NCI-H748 treated with DMSO at 0.1 percent for 48 hours (cell line): ENCODE measurements at regions not wholly inside any gene's neighbourhood (a gene's known extent, or its start where the extent isn't known, plus 50 kb on each side); places are given as distances from the start of the nearest gene placed in this dataset.
"Not testable (repeated sequence)": the region's sequence is repeated elsewhere in the genome, so short reads cannot be mapped to it uniquely, and the experiment has no call there.

Source experiments
- DNase-seq: peaks from one replicate; lab custom pipeline; 2025; lab: John Stamatoyannopoulos, UW

DNA sequence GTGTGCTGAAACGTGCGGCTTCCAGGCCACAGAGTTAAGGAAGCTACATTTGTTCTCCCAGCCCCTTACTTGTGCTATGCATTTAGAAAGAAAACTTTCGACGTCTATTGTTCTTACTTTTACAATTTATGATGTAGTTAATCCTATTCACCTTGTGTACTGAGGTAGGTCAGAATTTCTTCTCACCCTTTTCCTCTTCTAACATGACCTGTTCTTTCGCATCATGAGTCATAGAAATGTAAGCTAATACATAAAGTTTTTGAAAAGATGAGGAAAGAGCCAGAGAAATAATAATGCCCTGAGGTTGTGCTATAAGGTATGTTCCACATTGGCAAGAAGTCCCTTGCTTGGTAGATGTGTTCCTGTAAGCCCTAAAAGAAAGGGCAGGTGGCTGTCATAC lies 298.3 kb downstream of the TRIML1 start:
- no peak for DNase-seq

DNA sequence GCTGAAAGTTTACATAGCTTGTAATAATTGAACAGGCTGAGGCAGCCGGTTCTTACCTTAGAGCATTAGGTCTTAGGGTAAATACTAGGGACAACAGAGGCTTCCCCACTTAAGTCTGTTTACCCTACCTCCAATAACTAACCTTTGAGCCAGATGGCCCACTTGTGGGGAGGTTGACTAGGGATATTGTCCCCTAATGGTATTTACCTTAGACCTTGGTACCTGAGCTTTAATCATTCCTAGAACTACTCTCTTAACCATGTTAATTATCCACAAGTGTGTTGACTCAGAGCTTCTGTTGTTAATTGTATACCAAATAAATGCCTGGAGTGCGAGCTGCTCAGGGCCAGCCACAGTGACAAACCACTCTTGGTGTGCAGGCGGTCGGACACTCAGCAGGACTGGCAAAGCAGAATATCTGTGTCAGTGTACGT lies 299.2 kb downstream of the TRIML1 start:
- peak; percentile 85 for DNase-seq

DNA sequence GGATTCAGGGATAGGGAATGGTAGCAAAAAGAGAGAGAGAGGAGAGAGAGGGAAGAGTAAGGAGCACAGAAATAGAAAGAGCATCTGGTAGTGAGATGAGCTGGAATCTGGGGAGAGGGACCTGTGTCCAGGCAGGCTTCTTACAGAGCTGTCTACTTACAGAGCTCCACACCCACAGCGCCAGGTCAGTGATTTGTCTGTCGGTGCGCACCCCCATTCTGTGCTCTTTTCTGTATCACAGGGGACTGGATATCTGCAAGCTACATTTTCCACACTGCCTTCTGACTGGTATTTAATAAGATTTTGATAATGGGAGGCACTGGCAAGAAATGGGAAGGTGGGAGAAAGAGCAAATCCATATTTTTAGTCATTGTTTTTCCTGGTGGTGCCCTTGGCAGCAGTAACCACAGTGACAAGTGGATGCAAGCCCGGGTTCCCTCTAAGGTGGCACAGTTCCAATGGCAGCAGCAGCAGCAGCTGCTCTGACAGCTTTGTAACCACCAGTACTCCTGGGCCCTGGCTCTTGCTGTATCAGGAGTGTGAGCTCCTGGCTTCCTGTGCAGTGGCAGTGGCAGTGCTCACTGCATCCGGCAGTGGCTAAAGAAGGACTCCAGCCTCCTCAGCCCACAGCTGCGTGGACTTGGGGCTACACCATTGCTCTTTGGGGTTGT lies 300.5 kb downstream of the TRIML1 start:
- peak; percentile 46 for DNase-seq

DNA sequence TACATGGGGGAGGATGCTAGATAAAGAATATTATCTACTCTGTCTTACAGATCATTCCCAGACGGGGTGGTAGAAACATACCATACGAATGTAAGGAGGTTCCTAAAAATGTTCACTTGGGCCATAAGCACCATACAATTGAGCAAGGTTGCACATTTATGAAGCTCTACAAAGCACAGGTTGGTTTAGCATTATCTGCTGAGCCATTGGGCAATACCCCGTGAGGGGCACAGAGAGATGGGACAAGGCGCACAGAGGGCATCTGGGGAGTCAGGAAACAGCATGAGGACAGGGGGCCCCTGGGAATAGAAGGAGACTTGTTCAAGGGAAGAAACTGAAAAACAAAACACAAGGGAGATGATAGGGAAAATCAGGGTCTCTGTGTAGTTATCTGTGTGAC lies 305.3 kb downstream of the TRIML1 start:
- DNase-seq = no peak

DNA sequence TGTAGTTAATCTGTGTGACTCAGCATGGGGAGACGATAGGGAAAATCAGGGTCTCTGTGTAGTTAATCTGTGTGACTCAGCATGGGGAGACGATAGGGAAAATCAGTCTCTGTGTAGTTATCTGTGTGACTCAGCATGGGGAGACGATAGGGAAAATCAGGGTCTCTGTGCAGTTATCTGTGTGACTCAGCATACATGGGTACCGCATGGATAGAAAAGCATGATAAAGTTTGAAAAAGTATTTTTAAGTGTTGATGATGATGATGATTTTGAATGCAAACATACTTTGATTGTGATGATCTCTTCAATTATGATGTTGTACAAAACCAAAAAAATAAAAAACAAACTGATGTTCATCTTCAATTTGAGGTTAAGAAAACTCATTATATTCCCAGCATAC lies 309.8 kb downstream of the TRIML1 start:
- DNase-seq = not testable (repeated sequence)

DNA sequence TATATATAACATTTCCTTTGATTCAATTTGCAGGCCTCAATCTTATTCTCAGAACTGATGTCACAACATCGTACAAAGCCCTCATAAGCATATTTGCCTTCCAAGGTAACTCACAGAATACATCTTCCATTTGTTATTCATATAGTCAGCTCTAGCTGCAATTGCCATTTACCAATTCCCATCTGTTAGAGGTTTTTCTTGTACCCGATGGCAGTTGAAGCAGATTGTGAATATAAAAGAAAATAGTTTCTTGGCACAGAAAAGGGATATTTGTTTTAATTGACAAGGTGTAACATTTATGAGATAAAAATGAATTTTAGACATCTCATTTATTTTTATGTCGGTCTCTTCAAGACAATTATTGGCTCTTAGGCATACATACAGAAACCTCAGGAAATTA lies 311.3 kb downstream of the TRIML1 start:
- DNase-seq = no peak

DNA sequence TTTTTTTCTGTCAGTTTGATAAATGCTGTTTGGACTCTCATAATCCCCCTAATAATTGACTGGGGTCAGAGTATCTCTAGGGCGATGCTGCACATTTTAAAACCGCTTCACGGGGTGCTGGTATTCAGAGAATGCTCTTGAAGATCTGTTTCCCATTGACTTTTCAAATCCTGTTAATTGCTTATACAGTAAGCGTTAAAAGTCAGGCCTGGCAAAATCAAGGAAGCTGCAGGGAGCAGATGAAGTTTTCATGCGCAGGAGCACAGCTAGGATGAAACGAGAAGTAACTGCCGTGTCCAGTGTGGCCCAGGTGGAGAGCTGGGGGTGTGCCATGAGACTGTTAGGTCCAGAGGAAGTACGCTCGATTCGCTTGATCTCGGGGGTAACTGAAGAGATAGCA lies 312.9 kb downstream of the TRIML1 start:
- DNase-seq = no peak

DNA sequence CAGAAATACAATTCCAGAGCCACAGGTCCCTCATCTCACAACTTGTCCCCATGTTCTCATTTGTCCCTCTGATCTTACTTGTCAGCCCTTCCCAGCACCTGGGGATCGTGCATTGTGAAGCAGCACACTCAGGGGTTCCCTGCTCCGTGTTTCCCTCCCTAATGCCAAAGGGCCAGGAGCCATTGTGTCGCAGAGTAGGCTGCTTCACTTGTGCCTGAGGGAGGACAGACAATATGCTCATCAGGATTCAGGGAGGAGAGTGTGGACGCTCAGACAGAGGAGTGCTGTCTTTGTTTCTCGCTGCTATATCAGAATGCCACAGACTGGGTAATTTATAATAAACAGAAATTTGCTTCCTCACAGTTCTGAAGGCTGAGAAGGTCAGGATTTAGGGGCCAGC lies 315.3 kb downstream of the TRIML1 start:
- no peak for DNase-seq

DNA sequence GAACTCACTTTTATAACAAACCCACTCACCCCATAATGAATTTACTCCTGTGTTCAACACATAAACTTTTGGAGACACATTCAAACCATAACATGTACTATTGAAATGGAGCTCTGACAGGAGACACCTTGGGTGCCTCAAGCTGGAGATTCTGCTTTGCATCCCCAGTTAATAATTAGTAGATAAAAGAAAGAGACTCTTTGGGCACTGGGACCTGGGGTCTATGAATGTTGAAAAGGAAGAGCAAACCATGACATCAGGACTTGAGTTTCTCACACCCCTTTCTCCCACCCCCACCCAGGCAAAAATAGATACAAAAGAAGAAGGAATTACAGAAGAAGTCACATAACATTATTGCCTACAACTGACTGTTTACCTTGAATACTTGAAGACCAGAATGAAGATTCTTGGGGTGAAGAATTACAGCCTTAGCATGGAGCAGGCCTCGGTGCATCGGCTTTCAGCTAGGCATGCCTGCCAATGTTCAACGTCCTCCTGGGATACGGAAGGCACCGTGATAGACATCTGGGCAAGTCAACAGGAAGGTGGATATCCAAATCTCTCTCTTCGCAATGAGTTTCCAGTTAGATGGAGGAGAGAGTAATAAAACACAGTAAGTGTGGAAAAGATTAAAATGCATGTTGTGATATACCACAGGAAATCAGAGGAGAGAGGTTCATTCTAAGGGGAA lies 316.0 kb downstream of the TRIML1 start:
- no peak for DNase-seq

DNA sequence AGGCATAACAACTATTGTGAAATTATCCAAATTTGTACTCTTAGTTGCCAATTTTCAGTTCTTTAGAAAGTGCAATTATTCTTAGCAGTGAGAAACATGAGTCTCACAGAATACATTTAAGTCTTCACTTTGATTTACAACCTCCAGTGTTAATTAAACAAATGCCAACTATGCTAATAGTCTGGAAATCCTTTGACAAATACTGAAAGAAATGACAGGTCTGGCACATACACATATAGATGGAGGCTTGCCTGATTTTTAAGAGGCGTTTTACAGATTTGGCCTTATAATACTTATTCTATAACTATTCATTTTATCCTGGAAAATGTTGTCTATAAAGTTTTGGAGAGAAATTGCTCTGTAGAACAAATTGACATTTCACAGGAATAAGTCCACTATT lies 320.1 kb downstream of the TRIML1 start:
- DNase-seq = no peak

DNA sequence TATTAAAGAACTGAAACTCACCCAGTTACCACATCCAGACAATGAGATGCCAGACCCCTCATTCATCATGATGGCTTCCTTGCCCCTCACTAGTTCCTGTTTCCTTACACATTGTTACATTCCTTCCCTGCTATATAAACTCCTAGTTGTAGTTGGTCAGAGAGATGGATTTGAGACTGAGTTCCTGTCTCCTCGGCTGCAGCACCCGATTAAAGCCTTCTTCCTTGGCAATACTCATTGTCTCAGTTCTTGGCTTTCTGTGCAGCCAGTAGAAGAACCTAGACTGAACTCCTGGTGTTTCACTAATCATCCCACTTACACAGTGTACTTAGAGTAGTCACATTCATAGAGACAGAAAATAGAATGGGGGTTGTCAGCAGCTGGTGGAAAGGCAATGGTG lies 324.7 kb downstream of the TRIML1 start:
- no peak for DNase-seq

DNA sequence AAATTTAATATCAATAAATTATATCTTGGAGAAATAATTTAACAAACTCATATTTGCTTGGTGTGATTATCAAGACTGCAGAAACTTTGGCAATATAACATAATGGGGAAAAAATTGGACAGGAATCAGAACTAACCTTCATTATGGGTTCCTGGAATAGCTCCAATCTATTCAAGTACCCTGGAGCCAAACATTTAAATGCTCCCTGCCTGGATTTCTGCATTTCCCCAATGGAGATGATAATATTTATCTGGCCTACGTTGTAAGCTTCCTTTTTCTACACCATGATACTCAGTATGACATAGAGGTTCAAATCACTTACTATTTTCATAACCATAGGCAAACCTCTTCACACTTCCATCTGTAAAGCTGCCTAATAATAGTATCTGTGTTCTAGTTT lies 326.8 kb downstream of the TRIML1 start:
- no peak for DNase-seq

DNA sequence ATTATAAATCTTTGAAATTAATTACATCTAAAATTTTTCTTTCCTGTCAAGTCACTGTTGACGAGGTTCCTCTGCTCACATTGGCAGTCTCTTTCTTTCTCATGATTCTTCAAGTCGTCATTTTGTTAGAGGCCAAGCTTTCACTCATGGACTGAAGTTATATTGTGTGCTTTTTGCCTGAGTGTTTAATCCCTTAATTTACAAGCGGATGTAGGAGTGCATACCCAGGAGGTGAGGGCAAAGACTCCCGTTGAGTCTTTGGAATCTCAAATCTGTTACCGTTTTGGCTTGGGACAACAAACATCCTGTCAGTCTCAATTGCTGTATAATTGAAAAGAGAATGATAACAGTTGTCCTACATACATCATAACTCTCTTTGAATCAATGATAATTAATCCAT lies 345.0 kb downstream of the TRIML1 start:
- no peak for DNase-seq

DNA sequence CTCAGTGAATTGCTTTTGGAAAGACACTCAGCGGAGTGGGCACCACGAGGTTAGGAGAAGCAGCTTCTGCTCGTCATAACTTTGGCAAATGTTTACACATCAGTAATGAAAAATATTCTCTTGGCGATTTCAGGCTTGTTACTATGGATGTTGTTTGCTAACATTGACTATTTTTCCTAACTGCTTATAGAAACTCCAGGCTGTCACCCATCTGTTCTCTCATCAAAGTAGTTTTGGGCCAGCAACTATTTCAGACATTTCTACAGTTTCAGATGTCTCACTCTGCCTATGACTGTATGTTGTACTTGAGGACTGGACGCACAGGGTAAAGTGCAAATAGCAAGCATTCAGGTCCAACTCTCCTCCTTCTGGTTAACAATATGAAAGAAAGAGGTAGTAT lies 346.7 kb downstream of the TRIML1 start:
- DNase-seq = no peak

DNA sequence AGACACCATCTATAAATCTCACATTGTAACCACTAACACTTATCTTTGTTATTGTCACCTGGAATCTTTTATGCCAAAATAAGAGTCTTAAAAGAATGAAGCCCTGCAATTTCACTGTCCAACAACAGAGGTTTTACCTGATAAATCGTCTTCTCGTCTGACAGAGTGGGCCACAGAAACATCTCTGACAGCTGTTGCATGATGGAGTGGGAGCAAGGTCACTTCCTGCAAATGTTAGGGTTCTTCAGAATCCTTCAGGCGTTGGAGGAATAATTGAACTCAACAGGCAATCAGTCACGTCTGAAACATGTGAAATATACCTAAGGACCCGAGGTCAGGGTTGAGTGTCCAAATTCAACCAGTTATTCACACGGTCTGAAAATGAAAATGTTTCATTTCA lies 353.6 kb downstream of the TRIML1 start:
- DNase-seq = no peak

DNA sequence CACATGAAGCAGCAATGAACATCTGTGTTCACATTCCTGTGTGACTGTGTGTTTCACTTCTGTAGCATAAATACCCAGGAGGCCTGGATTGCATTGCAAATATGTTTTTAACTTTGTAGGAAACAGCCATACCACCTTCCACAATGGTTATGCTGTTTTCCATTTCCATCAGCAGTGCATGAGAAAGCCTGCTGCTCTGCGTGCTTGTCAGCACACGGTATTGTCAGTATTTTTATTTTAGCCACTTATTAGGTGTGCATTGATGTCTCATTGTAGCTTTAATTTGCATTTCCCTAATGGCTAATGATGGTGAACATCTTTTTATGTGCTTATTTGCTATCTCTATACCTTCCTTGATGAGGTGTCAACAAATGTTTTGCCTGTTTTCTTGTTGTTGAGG lies 355.9 kb downstream of the TRIML1 start:
- no peak for DNase-seq

DNA sequence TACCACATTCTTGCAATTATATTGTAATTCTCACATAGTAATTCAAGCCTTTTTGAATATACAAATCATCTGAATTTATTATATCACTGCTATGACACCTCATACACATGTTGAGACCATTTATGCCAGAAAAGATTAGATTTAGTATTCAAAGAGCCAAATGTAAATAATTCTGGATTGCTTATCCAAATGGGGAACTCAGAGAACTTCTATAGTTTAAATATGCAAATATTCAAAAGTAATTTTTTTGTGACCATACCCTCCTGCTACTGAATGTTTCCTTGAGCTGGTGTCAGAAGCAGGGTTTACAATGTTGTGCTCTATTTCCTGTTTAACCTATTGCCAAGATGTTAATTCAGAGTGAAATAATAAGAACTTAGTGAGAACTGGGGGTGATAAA lies 372.2 kb downstream of the TRIML1 start:
- DNase-seq = no peak

DNA sequence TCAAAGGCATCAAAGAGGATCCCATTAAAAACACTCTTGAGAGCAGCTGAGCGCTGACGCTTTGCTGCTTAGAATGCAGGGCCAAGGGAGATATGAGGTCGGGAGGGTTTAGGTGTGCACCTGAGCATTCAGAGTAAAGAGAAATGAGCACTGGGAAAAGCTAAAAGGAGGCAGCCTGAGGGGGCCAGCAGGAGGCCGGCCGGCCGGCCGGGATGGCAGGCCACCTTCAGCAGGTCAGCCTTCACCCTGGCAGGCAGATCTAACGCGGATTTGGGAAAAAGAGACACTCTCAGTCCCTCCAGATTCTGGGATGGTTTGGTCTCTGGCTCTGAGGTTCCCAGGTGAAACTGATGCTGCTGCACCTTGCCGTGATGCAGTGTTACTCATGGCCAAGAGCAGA lies 393.5 kb downstream of the TRIML1 start:
- DNase-seq = no peak

DNA sequence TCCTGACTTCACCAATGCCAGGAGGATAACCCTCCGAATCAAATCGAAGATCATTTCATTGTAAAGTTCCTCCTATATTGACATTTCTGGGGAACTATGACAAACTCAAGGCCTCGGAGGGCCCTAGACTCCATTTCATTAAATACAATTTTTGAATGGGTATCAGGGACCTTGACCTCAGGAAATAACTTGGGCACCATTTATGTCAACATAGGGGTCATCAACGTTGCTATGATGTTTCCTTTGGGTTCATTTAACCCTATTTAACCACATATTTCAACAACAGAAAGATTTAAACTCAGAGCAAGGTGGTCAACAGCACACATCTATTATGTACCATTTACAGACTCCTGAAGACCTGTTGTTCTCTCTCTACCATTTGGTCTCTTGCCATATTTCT lies 395.1 kb downstream of the TRIML1 start:
- DNase-seq = no peak

DNA sequence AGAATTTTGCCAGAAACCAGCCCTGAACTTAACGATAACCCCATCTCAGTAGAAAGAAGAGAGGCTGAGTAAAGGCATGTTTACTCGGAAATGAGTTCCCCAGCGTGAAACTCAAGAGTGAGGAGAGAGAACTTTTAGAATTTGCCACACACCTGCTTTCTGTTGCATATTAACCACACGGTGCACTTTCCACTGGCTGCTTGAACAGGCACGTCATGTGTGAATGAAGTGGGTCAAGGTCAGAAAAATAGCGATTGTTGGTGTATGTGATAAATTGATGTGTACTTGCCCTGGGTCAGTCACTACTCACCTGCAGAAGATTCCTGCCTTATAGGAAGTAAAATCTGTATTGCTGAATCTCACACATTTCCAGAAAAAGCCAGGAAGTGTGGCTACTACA lies 395.7 kb downstream of the TRIML1 start:
- DNase-seq = no peak

DNA sequence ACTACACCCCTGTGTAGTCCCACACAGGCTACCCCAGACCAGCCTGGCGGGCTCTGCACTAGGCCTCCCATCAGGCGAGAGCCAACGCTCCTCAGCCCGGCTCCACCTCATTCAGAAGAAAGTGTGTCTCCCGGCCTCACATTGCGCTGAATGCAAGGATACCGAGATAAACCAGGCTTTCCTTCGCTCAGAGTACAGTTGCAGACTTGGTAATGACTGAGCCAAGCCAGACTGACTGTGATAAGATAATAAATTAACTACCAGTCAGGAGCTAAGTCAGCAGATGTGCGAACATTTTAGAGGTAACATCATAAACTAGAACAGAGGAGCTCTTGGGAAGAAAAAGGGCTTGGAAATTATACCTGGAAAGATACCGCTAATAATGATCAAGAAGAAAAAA lies 397.6 kb downstream of the TRIML1 start:
- no peak for DNase-seq

DNA sequence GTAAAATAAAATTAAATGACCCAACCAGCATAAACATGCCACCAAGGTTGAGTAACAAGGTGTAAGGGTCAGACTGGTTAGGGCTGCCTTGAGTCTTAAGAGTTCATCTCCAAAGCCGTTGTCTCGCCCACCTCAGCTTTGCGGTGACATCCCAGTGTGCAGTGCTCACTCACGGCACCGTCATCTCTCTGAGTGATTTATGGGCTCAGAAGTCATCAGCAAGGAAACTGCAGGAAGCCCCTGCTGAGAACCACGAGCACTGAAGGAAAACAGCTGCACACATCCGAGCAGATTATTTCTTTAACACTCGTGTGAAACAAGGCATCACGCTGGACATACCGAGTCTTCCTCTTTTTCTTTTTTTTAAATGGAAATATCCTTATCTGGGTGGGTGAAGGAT lies 411.1 kb downstream of the TRIML1 start:
- DNase-seq = no peak

DNA sequence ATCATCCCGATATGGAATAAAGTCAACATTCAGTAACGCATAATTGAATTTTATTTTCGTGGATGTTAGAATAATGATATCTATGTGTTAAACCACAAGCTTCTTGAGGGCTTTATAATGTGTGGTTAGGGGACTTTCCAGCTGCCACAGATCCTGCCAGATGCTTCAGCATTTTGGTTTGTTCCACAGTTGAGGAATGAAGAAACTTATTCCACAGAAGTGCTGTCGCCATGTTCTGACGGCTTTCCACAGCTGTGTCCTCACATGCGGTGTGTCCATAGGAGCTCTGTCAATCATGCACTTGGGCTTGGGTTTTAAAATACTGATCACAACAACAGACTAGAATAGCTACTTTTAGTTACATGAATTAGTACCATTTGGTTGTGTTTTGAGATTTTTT lies 411.9 kb downstream of the TRIML1 start:
- DNase-seq = no peak

DNA sequence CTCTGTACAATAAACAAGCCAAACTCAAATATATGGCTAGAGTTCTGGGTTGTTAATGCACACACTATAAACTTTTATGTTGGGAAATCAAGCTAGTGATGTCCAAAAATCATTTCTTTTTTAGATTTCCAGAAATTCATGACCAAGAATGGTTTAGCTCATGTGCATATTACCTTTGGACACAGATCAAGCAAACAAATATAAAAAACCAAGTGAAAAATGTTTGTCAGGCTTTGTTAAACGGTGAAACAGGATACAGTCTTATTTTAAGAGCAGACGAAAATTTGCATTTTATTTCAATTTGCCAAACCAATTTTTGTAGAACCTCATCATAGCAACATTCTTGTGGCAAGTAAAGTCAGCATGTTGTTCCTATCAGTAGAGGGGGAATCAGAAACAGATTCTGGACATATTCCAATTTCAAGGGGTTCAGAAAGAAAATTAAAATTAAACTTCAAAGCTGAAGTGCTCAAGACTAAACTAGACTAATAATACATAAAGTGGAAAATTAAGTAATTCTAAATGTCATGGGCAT lies 413.6 kb downstream of the TRIML1 start:
- DNase-seq = no peak
